T-helper 17 cell (primary cell): ENCODE measurements at regions not wholly inside any gene's neighbourhood (a gene's known extent, or its start where the extent isn't known, plus 50 kb on each side); places are given as distances from the start of the nearest gene placed in this dataset.
"Not testable (repeated sequence)": the region's sequence is repeated elsewhere in the genome, so short reads cannot be mapped to it uniquely, and the experiment has no call there.

Source experiments
- ATAC-seq: fragments of 150-1000 bp; cut with Tn5 transposase; 2 replicates; pipeline ENCODE4 v1.10.0; 2021; ENCODE audit warnings: mild to moderate bottlenecking, moderate library complexity
- DNase-seq, 3 donors: peaks; one replicate each; pipeline versions ENCODE4 v3.0.0 to v3.0.0-alpha.2; 2020 to 2021
- H3K9me3 ChIP-seq: one replicate; pipeline ENCODE4 v1.7.0; 2013; ENCODE audit warnings: low read length, mild to moderate bottlenecking; ENCODE audit not compliant: control insufficient read depth, poor library complexity, severe bottlenecking
- H3K27ac Mint-ChIP-seq: one replicate; pipeline ENCODE4 v1.8.0; 2022; ENCODE audit warnings: mild to moderate bottlenecking, moderate library complexity, mixed read lengths
- H3K27me3 Mint-ChIP-seq: one replicate; pipeline ENCODE4 v1.8.0; 2022; ENCODE audit warnings: mixed read lengths
- H3K36me3 Mint-ChIP-seq: one replicate; pipeline ENCODE4 v1.8.0; 2022; ENCODE audit warnings: low read depth, mixed read lengths
- H3K4me1 Mint-ChIP-seq: one replicate; pipeline ENCODE4 v1.8.0; 2022; ENCODE audit warnings: mild to moderate bottlenecking, mixed read lengths
- H3K4me3 Mint-ChIP-seq: one replicate; pipeline ENCODE4 v1.8.0; 2022; ENCODE audit warnings: mild to moderate bottlenecking, moderate library complexity, mixed read lengths

- H3K27ac Mint-ChIP-seq = no peak overlapping the region
- H3K36me3 Mint-ChIP-seq = no peaks in the 10 kb centered on the region
- no peaks in the 10 kb centered on the region for H3K4me1 Mint-ChIP-seq
- H3K27me3 Mint-ChIP-seq = peaks cover 23% of the 10 kb centered on the region
- ATAC-seq = no peak
- no peak overlapping the region for H3K4me3 Mint-ChIP-seq
- no peaks in the 10 kb centered on the region for H3K9me3 ChIP-seq
- no peak for DNase-seq
Measured at GRCh38 chr14:105919458-105920150, 393.2 kb downstream of the TMEM121 start.

DNA sequence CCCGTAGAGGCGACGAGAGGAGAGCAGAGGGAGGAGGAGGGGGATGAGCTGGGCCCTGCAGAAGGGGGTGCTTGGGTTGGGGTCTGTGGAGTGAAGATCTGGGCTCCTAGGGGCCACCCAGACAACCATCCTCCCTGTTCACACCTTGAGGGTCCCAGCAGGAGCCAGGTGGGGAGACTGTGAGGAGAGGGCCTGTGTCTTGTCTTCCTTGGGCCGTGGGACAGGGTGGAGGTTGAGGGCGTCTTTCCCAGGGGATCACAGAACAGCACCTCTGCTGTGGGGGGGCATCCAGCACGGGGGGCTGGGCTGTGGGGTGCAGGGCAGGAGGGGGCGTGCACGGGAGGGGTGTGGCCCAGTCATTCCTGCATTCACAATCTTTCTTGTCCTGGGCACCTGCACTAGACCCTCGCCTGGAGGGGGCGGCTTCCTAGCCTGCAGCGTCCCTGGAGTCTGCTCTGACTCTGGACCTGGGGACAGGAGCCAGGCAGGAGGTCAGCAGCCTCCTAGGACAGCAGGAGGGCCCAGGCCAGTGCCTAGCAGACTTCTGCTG is 393.8 kb downstream of the TMEM121 start:
- peaks cover 23% of the 10 kb centered on the region for H3K27me3 Mint-ChIP-seq
- not testable (repeated sequence) for ATAC-seq, DNase-seq, H3K9me3 ChIP-seq, H3K4me3 Mint-ChIP-seq, H3K27ac Mint-ChIP-seq, H3K4me1 Mint-ChIP-seq, H3K36me3 Mint-ChIP-seq

- not testable (repeated sequence) for H3K27ac Mint-ChIP-seq, H3K36me3 Mint-ChIP-seq, H3K4me1 Mint-ChIP-seq, H3K4me3 Mint-ChIP-seq, ATAC-seq, H3K9me3 ChIP-seq
- DNase-seq = peak in 1 of 3 donors; percentile 1
- H3K27me3 Mint-ChIP-seq = peaks cover 23% of the 10 kb centered on the region
Measured at GRCh38 chr14:105920803-105921755, 394.7 kb downstream of the TMEM121 start.

DNA sequence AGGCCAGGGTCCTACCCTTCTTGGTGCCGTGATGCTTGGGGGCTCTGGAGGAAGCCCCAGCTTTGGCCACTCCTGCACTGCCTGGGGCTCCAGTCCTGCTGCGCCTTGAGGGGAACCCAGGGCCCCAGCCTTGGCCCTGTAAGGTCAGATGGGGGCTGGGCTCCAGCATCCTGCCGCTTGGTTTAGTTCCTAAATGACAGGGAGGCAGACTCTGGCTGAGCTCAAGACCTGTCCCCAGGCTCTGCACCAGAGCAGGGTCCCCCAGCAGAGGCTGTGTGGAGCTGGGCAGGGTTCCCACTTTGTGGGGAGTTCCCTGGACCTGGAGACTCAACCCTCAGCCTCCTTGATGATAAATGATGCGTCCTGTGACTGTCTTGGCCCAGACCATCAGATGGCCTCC is 395.4 kb downstream of the TMEM121 start:
- not testable (repeated sequence) for H3K36me3 Mint-ChIP-seq, H3K4me1 Mint-ChIP-seq, H3K27ac Mint-ChIP-seq, DNase-seq, H3K9me3 ChIP-seq, ATAC-seq, H3K4me3 Mint-ChIP-seq
- H3K27me3 Mint-ChIP-seq = peaks cover 19% of the 10 kb centered on the region

DNA sequence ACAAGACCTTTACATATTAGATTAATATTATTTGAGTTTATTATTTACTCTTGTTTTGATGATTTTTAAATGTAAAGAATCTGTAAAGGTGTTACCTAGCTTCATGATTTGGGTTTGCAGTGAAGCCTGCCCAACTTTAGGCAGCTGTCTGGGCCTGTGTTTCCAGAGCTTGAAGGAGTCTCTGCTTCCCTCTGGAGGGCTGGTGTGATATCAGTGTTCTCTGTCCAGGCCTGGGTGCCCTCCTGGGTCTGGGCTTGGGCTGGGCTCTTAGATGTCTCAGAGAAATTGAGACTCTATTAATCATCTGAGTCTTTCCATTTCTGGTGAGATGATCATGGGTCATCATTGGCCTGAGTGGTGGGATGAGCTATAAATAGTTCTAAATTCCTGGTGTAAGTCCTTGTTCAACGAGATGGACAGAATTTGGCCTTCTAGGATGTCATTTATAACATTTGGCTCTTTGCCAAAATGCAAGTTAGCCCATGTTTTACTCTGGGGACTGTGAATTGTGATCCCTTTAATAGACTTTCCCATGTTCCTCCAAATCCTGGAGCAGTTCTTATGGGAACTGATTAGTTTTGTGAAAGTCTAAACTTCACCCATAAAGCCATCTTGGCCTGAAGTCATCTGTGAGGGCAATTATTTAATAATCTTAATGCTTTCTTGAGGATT is 397.3 kb downstream of the TMEM121 start:
- not testable (repeated sequence) for ATAC-seq, H3K9me3 ChIP-seq, H3K36me3 Mint-ChIP-seq, H3K4me1 Mint-ChIP-seq, H3K27ac Mint-ChIP-seq, DNase-seq, H3K4me3 Mint-ChIP-seq
- H3K27me3 Mint-ChIP-seq = peaks cover 26% of the 10 kb centered on the region

DNA sequence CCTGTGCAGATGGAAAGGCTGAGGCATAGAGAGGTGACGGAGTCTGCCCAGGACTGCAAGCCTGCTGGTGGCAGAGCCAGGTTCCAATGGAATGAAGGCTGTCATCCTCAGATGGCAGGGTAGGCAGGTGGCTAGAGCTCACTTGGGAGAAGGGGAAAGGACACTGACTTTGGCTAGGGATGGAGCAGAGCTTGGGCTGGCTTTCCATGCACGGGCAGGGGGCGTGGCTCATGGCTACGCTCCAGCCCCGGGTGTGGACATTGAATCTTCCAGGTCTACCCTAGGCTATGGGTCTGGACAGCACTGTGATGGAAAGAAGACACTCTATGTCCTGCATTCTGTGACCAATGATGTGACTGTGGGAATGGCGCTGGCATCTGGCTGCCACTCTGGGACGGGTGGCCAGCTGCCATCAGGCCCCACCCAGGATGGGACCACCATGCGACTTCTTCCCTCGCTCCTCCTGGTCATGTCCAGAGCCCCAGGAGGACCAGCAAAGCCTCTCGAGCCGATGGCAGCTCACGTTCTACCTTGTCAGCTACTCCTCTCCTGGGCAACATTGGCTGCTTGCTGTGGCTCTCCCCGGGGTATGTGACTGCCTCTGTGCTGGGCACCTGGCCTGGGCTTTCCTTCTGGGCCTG is 398.7 kb downstream of the TMEM121 start:
- Mint-ChIP-seq H3K4me1 (peaks cover 3% of the 10 kb centered on the region), H3K27ac (no peak overlapping the region), H3K36me3 (no peaks in the 10 kb centered on the region), H3K27me3 (peaks cover 29% of the 10 kb centered on the region), H3K4me3 (no peak overlapping the region)
- DNase-seq = no peak
- ATAC-seq = no peak
- no peaks in the 10 kb centered on the region for H3K9me3 ChIP-seq

DNA sequence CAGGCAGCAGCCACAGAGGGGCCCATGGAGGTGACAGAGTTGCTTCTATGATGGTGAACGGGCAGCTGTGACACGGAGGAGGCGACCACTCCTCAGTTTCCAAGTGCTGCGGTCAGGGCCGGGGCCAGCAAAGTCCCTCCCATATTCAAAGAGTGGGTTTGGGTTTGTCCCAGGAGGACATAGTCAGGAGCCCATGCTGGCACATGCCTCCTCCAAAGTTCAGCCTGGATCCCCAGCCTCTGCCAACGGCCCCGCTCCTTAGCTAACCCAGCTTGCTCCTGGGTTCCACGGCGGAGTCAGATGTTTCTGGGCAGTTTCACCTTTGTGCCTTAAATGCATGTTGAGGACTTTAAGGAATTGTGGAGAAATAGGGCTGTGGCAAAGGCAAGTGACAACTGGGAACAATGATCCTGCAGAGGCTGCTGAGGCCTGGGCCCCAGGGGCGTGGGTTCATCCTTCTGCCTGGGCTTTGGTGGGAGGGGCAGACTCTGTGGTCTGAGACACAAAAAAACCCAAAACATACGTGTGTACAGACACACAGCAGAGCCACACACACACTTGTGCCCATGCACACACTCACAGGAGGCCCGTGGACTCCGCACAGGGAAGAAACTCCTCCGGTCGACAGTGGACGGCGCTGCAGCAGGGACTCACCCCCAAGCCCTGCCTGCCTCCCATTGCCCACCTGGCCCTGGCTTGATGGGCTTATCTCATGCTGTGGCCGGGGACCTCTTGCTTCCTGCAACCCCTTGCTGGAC is 399.4 kb downstream of the TMEM121 start:
- H3K36me3 Mint-ChIP-seq = no peaks in the 10 kb centered on the region
- ATAC-seq (no peak), DNase-seq (no peak)
- no peak overlapping the region for H3K27ac Mint-ChIP-seq
- peaks cover 29% of the 10 kb centered on the region for H3K27me3 Mint-ChIP-seq
- no peaks in the 10 kb centered on the region for H3K9me3 ChIP-seq
- peaks cover 3% of the 10 kb centered on the region for H3K4me1 Mint-ChIP-seq
- H3K4me3 Mint-ChIP-seq = no peak overlapping the region

DNA sequence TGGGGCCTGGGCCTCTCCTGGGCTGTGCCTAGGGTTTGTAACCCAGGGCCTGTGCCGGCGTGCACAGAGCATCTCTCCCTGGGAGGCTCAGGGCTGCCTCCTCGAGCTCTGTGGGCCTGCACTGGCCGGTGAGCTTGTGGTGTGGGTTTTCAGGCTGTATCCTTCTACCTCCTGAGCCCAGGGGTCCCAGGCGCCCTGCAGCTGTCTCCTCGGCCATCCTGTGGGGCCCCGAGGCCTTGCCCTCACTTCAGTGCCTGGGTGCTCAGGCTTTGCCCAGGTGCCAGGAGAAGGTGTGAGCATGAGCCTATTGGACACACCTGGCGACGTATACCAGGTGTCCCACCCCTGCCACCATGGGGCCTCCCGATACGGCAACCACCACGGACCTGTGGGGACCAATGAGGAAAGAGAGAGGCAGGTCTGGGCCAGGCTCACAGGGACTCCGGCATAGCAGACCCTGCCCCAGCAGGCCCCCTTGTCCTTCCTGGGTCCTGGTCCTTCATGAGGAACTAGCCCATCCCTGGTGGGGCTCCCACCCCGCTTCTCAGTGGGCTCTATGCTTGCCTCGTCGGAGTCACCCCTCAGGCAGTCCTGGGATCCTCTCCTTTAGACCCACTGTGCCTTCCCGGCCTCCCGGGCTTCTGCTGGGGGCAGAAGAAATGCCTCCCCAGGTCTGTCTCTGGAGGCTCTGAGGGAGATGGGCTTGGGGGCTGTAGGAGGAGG is 400.2 kb downstream of the TMEM121 start:
- Mint-ChIP-seq H3K27me3 (peaks cover 31% of the 10 kb centered on the region), H3K4me3 (no peak overlapping the region), H3K36me3 (no peaks in the 10 kb centered on the region), H3K27ac (no peak overlapping the region), H3K4me1 (peaks cover 3% of the 10 kb centered on the region)
- ATAC-seq (no peak), DNase-seq (no peak)
- H3K9me3 ChIP-seq = no peaks in the 10 kb centered on the region

DNA sequence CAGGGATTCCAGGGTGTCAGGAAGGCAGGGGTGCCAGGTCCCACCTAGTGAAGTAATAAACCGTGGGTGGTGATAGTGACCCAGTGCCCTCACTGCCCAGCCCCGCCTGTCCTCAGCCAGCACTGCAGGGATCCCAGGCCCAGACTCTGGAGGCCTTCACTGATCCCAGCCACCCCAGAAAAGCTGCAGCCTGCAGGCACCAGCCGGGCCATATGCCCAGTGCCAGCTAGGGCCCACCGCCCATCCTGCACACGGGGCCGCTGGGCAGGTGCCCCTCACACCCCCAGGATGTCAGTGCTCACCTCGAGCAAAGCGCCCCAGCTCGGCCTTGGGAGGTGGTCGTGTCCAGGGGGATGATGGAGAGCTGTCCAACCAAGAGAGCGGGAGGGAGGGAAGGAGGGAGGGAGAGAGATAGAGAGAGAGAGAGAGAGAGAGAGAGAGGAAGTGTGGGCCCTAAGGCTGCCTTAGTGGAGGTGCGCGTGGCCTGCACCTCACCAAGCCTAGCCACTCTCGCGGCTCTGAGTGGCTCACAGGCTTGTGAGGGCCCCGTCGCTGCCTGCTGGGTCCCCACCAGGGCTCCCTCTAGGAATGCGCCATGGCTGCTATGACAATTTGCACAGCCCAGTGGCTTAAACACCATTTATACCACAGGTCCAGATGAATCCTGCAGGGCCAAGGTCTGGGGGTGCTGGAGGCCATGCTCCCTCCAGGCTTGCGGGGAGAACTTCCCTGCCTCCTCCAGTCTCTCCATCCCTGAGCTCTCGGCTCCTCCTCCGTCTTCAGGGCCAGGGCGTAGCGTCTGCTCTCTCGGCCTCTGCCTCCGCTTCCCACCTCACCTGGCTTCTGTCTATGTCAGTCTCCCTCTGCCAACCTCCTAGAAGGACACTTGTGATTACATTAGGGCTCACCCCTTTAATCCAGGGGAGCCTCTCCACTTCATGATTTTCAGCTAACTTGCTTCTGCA is 401.0 kb downstream of the TMEM121 start:
- Mint-ChIP-seq H3K27ac (no peak overlapping the region), H3K27me3 (peaks cover 37% of the 10 kb centered on the region), H3K4me1 (peaks cover 3% of the 10 kb centered on the region), H3K36me3 (no peaks in the 10 kb centered on the region), H3K4me3 (no peak overlapping the region)
- H3K9me3 ChIP-seq = no peaks in the 10 kb centered on the region
- DNase-seq = no peak
- ATAC-seq = no peak

GRCh38 chr14:105928171-105929111 is 402.1 kb downstream of the TMEM121 start:
- H3K9me3 ChIP-seq, H3K4me1 Mint-ChIP-seq, H3K36me3 Mint-ChIP-seq, H3K27ac Mint-ChIP-seq, ATAC-seq, DNase-seq, H3K4me3 Mint-ChIP-seq: not testable (repeated sequence)
- H3K27me3 Mint-ChIP-seq = peaks cover 46% of the 10 kb centered on the region
